ENCODE measurements at regions not wholly inside any gene's neighbourhood (a gene's known extent, or its start where the extent isn't known, plus 50 kb on each side); places are given as distances from the start of the nearest gene placed in this dataset.

- DNase-seq, result no peak
- Histone ChIP-seq H3K36me3 (replicated peaks in 1 of 2) (no peaks in the 10 kb centered on the region), H3K27me3 (no peaks in the 10 kb centered on the region), H3K4me1 (replicated peaks in 1 of 2) (no peaks in the 10 kb centered on the region), H3K9me3 (replicated peaks in 1 of 3) (no peaks in the 10 kb centered on the region), H3K27ac (no peak overlapping the region), H3K4me3 (no peak overlapping the region)
- intact Hi-C loops (cut with DNase I), result no loop called here
- 79 to 92% (median 90%) methylated on average over 5 of the region's 5 CpGs for WGBS, 4 donors
- no peak for TF ChIP-seq CTCF (IDR thresholded peaks at IDR 0.05)
- no peak for TF ChIP-seq POLR2A (IDR thresholded peaks at IDR 0.05)
Measured at GRCh38 chr15:96109820-96110219, 220.7 kb upstream of the NR2F2 start.

GRCh38 chr15:96112018-96112417, 218.5 kb upstream of the NR2F2 start:
- TF ChIP-seq POLR2A (IDR thresholded peaks at IDR 0.05) (no peak), CTCF (IDR thresholded peaks at IDR 0.05) (no peak)
- Histone ChIP-seq H3K4me3 (no peak overlapping the region), H3K36me3 (replicated peaks in 1 of 2) (no peaks in the 10 kb centered on the region), H3K27ac (no peak overlapping the region), H3K9me3 (replicated peaks in 1 of 3) (no peaks in the 10 kb centered on the region), H3K4me1 (replicated peaks in 1 of 2) (no peaks in the 10 kb centered on the region), H3K27me3 (no peaks in the 10 kb centered on the region)
- WGBS, 4 donors, result 88 to 98% (median 94%) methylated on average over 2 of the region's 2 CpGs
- DNase-seq, result no peak
- intact Hi-C loops (cut with DNase I), result no loop called here

GRCh38 chr15:96115642-96116041, 214.9 kb upstream of the NR2F2 start:
- Histone ChIP-seq H3K9me3 (replicated peaks in 1 of 3) (no peaks in the 10 kb centered on the region), H3K27ac (no peak overlapping the region), H3K36me3 (replicated peaks in 1 of 2) (no peaks in the 10 kb centered on the region), H3K4me1 (replicated peaks in 1 of 2) (no peaks in the 10 kb centered on the region), H3K4me3 (no peak overlapping the region), H3K27me3 (no peaks in the 10 kb centered on the region)
- DNase-seq, result no peak
- TF ChIP-seq CTCF (IDR thresholded peaks at IDR 0.05) (no peak), POLR2A (IDR thresholded peaks at IDR 0.05) (no peak)
- 55 to 71% (median 67%) methylated on average over 2 of the region's 2 CpGs for WGBS, 4 donors
- intact Hi-C loops (cut with DNase I), result no loop called here

GRCh38 chr15:96117270-96117669, 213.2 kb upstream of the NR2F2 start:
- Histone ChIP-seq H3K36me3 (replicated peaks in 1 of 2) (no peaks in the 10 kb centered on the region), H3K4me3 (no peak overlapping the region), H3K27me3 (no peaks in the 10 kb centered on the region), H3K4me1 (replicated peaks in 1 of 2) (no peaks in the 10 kb centered on the region), H3K27ac (no peak overlapping the region), H3K9me3 (replicated peaks in 1 of 3) (no peaks in the 10 kb centered on the region)
- TF ChIP-seq CTCF (IDR thresholded peaks at IDR 0.05) (no peak), POLR2A (IDR thresholded peaks at IDR 0.05) (no peak)
- DNase-seq, result no peak
- intact Hi-C loops (cut with DNase I), result no loop called here
- 57 to 88% (median 66%) methylated on average over 4 of the region's 4 CpGs for WGBS, 4 donors
